ENCODE measurements at regions not wholly inside any gene's neighbourhood (a gene's known extent, or its start where the extent isn't known, plus 50 kb on each side); places are given as distances from the start of the nearest gene placed in this dataset.
"Not testable (repeated sequence)": the region's sequence is repeated elsewhere in the genome, so short reads cannot be mapped to it uniquely, and the experiment has no call there.

- Histone ChIP-seq H3K9me3 (ENCODE audit: control insufficient read depth in 1 of 2, insufficient read depth in 1 of 2, low read length in 2 of 2) (no peaks in the 10 kb centered on the region), H3K4me1 (ENCODE audit: insufficient read depth, low read length) (no peaks in the 10 kb centered on the region), H3K27ac (ENCODE audit: low read depth in 1 of 2, low read length in 2 of 2) (no peak overlapping the region), H3K27me3 (ENCODE audit: control insufficient read depth in 1 of 2, insufficient read depth in 2 of 2, low read length in 2 of 2) (no peaks in the 10 kb centered on the region), H3K36me3 (ENCODE audit: insufficient read depth, low read length) (no peaks in the 10 kb centered on the region), H3K4me3 (ENCODE audit: low read length) (no peak overlapping the region)
- ATAC-seq (ENCODE audit: poor library complexity) (no peak), DNase-seq (no peak)
- TF ChIP-seq, protein P1, sequence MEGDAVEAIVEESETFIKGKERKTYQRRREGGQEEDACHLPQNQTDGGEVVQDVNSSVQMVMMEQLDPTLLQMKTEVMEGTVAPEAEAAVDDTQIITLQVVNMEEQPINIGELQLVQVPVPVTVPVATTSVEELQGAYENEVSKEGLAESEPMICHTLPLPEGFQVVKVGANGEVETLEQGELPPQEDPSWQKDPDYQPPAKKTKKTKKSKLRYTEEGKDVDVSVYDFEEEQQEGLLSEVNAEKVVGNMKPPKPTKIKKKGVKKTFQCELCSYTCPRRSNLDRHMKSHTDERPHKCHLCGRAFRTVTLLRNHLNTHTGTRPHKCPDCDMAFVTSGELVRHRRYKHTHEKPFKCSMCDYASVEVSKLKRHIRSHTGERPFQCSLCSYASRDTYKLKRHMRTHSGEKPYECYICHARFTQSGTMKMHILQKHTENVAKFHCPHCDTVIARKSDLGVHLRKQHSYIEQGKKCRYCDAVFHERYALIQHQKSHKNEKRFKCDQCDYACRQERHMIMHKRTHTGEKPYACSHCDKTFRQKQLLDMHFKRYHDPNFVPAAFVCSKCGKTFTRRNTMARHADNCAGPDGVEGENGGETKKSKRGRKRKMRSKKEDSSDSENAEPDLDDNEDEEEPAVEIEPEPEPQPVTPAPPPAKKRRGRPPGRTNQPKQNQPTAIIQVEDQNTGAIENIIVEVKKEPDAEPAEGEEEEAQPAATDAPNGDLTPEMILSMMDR (IDR thresholded peaks at IDR 0.05), result no peak
- H3K27me3 Mint-ChIP-seq, result no peaks in the 10 kb centered on the region
- ChIA-PET POLR2A (no interaction called here), CTCF (no interaction called here)
- no peak overlapping the region for H3K4me3 Mint-ChIP-seq
- intact Hi-C loops (cut with DNase I, micrococcal nuclease), result no loop called here
- no peak overlapping the region for H3K27ac Mint-ChIP-seq
- peaks cover 11% of the 10 kb centered on the region for H3K9me3 Mint-ChIP-seq
- H3K36me3 Mint-ChIP-seq (ENCODE audit: low read depth), result no peaks in the 10 kb centered on the region
- no peaks in the 10 kb centered on the region for H3K4me1 Mint-ChIP-seq (ENCODE audit: low read depth)
Observed at GRCh38 chr2:34787341-34787740, 1188.2 kb upstream of the FAM98A start.

DNA sequence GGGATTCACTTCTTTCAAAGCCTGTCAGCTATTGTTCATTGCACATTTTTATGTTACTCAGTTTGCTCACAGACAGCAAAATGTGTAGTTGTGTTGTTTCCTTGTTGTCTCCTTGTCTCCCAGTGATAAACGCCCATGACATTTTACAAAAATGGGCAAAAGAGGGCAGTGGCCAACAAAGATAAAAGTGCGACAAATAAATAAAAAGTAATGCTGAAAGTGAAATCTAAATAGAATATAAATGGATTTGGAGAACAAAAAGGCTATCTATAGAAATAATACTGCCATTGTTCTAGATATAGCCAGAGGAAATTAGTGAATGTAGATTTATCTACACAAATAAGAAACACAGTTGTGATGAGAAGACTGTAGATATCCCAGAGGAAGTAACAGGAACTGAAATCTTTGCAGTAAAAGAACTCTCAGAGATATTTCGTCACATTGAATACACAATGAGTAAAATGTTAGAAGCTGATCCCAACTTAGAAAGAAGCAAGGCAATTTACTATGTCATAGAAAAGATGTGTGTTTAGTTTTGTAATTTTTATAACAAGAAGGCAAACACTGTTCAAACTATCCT is 1186.2 kb upstream of the FAM98A start:
- no peak for ATAC-seq (ENCODE audit: poor library complexity)
- intact Hi-C loops (cut with DNase I, micrococcal nuclease), result no loop called here
- H3K27ac Mint-ChIP-seq, result no peak overlapping the region

DNA sequence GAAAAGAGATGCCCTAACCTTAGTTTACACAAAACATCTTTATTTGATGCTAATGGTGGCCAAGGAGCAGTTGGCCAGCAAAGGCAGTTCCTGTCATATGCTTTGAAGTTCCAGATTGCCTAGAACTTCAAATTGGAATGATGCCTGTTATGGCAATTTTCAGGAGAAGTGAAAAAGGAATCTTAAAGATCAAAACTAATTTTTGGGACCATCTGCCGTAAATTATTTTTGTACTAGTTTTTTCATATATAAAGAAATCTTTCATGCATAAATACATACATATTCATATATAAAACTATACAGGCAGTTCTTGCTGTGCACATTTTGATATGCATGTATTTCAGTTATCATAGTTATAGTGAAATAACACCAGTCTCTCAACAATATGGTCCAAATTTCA is 1185.6 kb upstream of the FAM98A start:
- Histone ChIP-seq H3K27me3 (ENCODE audit: control insufficient read depth in 1 of 2, insufficient read depth in 2 of 2, low read length in 2 of 2) (no peaks in the 10 kb centered on the region), H3K27ac (ENCODE audit: low read depth in 1 of 2, low read length in 2 of 2) (no peak overlapping the region), H3K9me3 (ENCODE audit: control insufficient read depth in 1 of 2, insufficient read depth in 1 of 2, low read length in 2 of 2) (no peaks in the 10 kb centered on the region), H3K4me1 (ENCODE audit: insufficient read depth, low read length) (no peaks in the 10 kb centered on the region), H3K36me3 (ENCODE audit: insufficient read depth, low read length) (no peaks in the 10 kb centered on the region), H3K4me3 (ENCODE audit: low read length) (no peak overlapping the region)
- DNase-seq, result no peak
- POLR2A ChIA-PET, result no interaction called here
- ATAC-seq (ENCODE audit: poor library complexity), result no peak
- Mint-ChIP-seq H3K9me3 (peaks cover 13% of the 10 kb centered on the region), H3K36me3 (ENCODE audit: low read depth) (no peaks in the 10 kb centered on the region), H3K4me1 (ENCODE audit: low read depth) (no peaks in the 10 kb centered on the region), H3K4me3 (no peak overlapping the region), H3K27me3 (no peaks in the 10 kb centered on the region), H3K27ac (no peak overlapping the region)
- TF ChIP-seq, protein P1 (IDR thresholded peaks at IDR 0.05), result no peak
- intact Hi-C loops (cut with DNase I, micrococcal nuclease), result no loop called here
- CTCF ChIA-PET, result no interaction called here

More for the DNA sequence above, 1186.2 kb upstream of the FAM98A start:
- DNase-seq, result no peak
- H3K4me1 Mint-ChIP-seq (ENCODE audit: low read depth), result no peaks in the 10 kb centered on the region
- no peaks in the 10 kb centered on the region for H3K36me3 Mint-ChIP-seq (ENCODE audit: low read depth)
- peaks cover 13% of the 10 kb centered on the region for H3K9me3 Mint-ChIP-seq
- CTCF ChIA-PET, result no interaction called here
- TF ChIP-seq, protein P1 (IDR thresholded peaks at IDR 0.05), result no peak
- no peaks in the 10 kb centered on the region for H3K27me3 Mint-ChIP-seq
- Histone ChIP-seq H3K4me1 (ENCODE audit: insufficient read depth, low read length) (no peaks in the 10 kb centered on the region), H3K9me3 (ENCODE audit: control insufficient read depth in 1 of 2, insufficient read depth in 1 of 2, low read length in 2 of 2) (no peaks in the 10 kb centered on the region), H3K4me3 (ENCODE audit: low read length) (no peak overlapping the region), H3K27ac (ENCODE audit: low read depth in 1 of 2, low read length in 2 of 2) (no peak overlapping the region), H3K36me3 (ENCODE audit: insufficient read depth, low read length) (no peaks in the 10 kb centered on the region), H3K27me3 (ENCODE audit: control insufficient read depth in 1 of 2, insufficient read depth in 2 of 2, low read length in 2 of 2) (no peaks in the 10 kb centered on the region)
- POLR2A ChIA-PET, result no interaction called here
- no peak overlapping the region for H3K4me3 Mint-ChIP-seq

- H3K9me3 ChIP-seq (ENCODE audit: control insufficient read depth in 1 of 2, insufficient read depth in 1 of 2, low read length in 2 of 2); H3K4me1 ChIP-seq (ENCODE audit: insufficient read depth, low read length); POLR2A ChIA-PET; H3K36me3 Mint-ChIP-seq (ENCODE audit: low read depth); H3K36me3 ChIP-seq (ENCODE audit: insufficient read depth, low read length); H3K27me3 ChIP-seq (ENCODE audit: control insufficient read depth in 1 of 2, insufficient read depth in 2 of 2, low read length in 2 of 2); H3K27ac Mint-ChIP-seq; H3K27me3 Mint-ChIP-seq; DNase-seq; H3K4me3 Mint-ChIP-seq; H3K27ac ChIP-seq (ENCODE audit: low read depth in 1 of 2, low read length in 2 of 2); H3K4me1 Mint-ChIP-seq (ENCODE audit: low read depth); H3K4me3 ChIP-seq (ENCODE audit: low read length); intact Hi-C loops (cut with DNase I, micrococcal nuclease); ATAC-seq (ENCODE audit: poor library complexity): not testable (repeated sequence)
- CTCF ChIA-PET, result interaction anchor here (0.7 kb wide), 1 partner anchor 1893 kb away, joined by 3 read pairs; no protein-coding TSS in a partner anchor
- peaks cover 14% of the 10 kb centered on the region for H3K9me3 Mint-ChIP-seq
Observed at GRCh38 chr2:34750742-34751141, 1151.6 kb upstream of the FAM98A start.

All from CD4-positive, alpha-beta T cell (primary cell).